Globus pallidus (tissue), 1 donor: ENCODE measurements at regions not wholly inside any gene's neighbourhood (a gene's known extent, or its start where the extent isn't known, plus 50 kb on each side); places are given as distances from the start of the nearest gene placed in this dataset.
"Not testable (repeated sequence)": the region's sequence is repeated elsewhere in the genome, so short reads cannot be mapped to it uniquely, and the experiment has no call there.

Experiments used
- DNase-seq: peaks from one replicate; pipeline ENCODE4 v3.0.0-alpha.2; 2015; ENCODE audit warnings: low spot score

- no peak for DNase-seq
Measured at GRCh38 chr1:34369701-34370455, 193.2 kb downstream of the C1orf94 start.

GRCh38 chr1:34370748-34371147 lies 194.0 kb downstream of the C1orf94 start:
- no peak for DNase-seq

- DNase-seq: not testable (repeated sequence)
Measured at GRCh38 chr1:34371179-34371578, 194.5 kb downstream of the C1orf94 start.

GRCh38 chr1:34371829-34372532 lies 195.3 kb downstream of the C1orf94 start:
- no peak for DNase-seq

GRCh38 chr1:34372891-34373290 lies 196.2 kb downstream of the C1orf94 start:
- DNase-seq: no peak

GRCh38 chr1:34373912-34374311 lies 197.2 kb downstream of the C1orf94 start:
- no peak for DNase-seq

- no peak for DNase-seq
Measured at GRCh38 chr1:34376531-34376930, 199.8 kb downstream of the C1orf94 start.

GRCh38 chr1:34378968-34379856 lies 202.5 kb downstream of the C1orf94 start:
- DNase-seq: no peak

- DNase-seq: no peak
Measured at GRCh38 chr1:34379911-34380310, 203.2 kb downstream of the C1orf94 start.

GRCh38 chr1:34380526-34381124 lies 203.9 kb downstream of the C1orf94 start:
- no peak for DNase-seq

GRCh38 chr1:34389974-34390373 lies 213.3 kb downstream of the C1orf94 start:
- no peak for DNase-seq

- no peak for DNase-seq
Measured at GRCh38 chr1:34396042-34396441, 219.3 kb downstream of the C1orf94 start.

- no peak for DNase-seq
Measured at GRCh38 chr1:34398241-34398915, 221.7 kb downstream of the C1orf94 start.

GRCh38 chr1:34398916-34399275 lies 222.2 kb downstream of the C1orf94 start:
- DNase-seq: no peak

- no peak for DNase-seq
Measured at GRCh38 chr1:34400675-34401074, 224.0 kb downstream of the C1orf94 start.

GRCh38 chr1:34403156-34403555 lies 226.4 kb downstream of the C1orf94 start:
- no peak for DNase-seq

GRCh38 chr1:34404804-34405203 lies 228.1 kb downstream of the C1orf94 start:
- DNase-seq: no peak

- no peak for DNase-seq
Measured at GRCh38 chr1:34405266-34405959, 228.7 kb downstream of the C1orf94 start.

- DNase-seq: no peak
Measured at GRCh38 chr1:34406377-34406776, 229.7 kb downstream of the C1orf94 start.

GRCh38 chr1:34406833-34407539 lies 230.3 kb downstream of the C1orf94 start:
- no peak for DNase-seq
